ENCODE measurements at regions not wholly inside any gene's neighbourhood (a gene's known extent, or its start where the extent isn't known, plus 50 kb on each side); places are given as distances from the start of the nearest gene placed in this dataset.

DNA sequence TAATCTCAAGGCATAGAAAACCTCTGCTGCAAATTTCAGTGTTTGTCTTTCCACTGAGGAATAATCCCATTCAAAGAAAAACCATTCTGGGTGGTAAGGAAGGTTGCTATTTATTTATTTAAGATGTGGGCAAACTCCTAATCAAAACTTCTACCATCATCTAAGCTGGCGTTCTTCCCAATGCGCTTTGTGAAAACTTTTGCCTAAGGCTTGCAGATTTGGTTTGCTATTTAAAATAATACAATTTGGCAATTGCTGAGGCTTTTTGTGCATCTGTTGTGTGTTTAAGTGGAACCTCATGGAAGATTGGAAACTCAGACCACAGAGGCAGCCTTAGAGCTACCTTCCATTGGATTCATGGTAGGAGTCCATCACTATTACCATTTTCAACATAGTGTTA, 309.0 kb downstream of the BLID start:
- no peak for TF ChIP-seq CTCF (IDR thresholded peaks at IDR 0.05)
- no peak for TF ChIP-seq EP300 (IDR thresholded peaks at IDR 0.05)
